IMR-90 (cell line): ENCODE measurements at regions not wholly inside any gene's neighbourhood (a gene's known extent, or its start where the extent isn't known, plus 50 kb on each side); places are given as distances from the start of the nearest gene placed in this dataset.

Experiments
- ATAC-seq: fragments of 200-7000 bp; cut with Tn5 transposase; 2 replicates; pipeline ENCODE4 v1.9.1; 2020; ENCODE audit warnings: low read depth, mild to moderate bottlenecking, moderate library complexity
- BruUV-seq: library from RNA; stranded (reverse); fragments of 400-500 nt; replicated peaks from 2 replicates; lab custom pipeline; 2021; lab: Mats Ljungman, UMichigan
- CTCF ChIA-PET: fragments of 300-600 bp; formaldehyde crosslinking; extraction: SDS; loops from one replicate; lab custom pipeline; 2021; ENCODE audit warnings: antibody characterized with exemption; lab: Yijun Ruan, JAX
- POLR2A ChIA-PET: fragments of 300-600 bp; sonication (Branson Sonifier 250); formaldehyde crosslinking; loops from one replicate; lab custom pipeline; 2022; ENCODE audit warnings: antibody characterized with exemption; ENCODE audit not compliant: unreplicated experiment; lab: Charles Lee
- DNase-seq: peaks from one replicate; pipeline ENCODE4 v3.0.0; 2013
- H2AFZ ChIP-seq: replicated peaks from 2 replicates; pipeline ENCODE3; 2013; ENCODE audit warnings: low read length, mild to moderate bottlenecking; ENCODE audit not compliant: poor library complexity
- H2AK5ac ChIP-seq: 2 replicates; pipeline ENCODE4 v1.6.1; 2013; ENCODE audit warnings: low read depth, low read length, inconsistent platforms
- H2AK9ac ChIP-seq: replicated peaks from 2 replicates; pipeline ENCODE3; 2013; ENCODE audit warnings: mild to moderate bottlenecking, low read depth, low read length, moderate library complexity; ENCODE audit not compliant: poor library complexity
- H2BK120ac ChIP-seq: 2 replicates; pipeline ENCODE4 v1.6.1; 2013; ENCODE audit warnings: low read depth, low read length, inconsistent platforms
- H2BK15ac ChIP-seq: 3 replicates; pipeline ENCODE4 v1.6.1; 2013; ENCODE audit warnings: low read depth, low read length, inconsistent platforms
- H2BK20ac ChIP-seq: 2 replicates; pipeline ENCODE4 v1.6.1; 2013; ENCODE audit warnings: low read depth, mild to moderate bottlenecking, inconsistent platforms, low read length, moderate library complexity
- H2BK5ac ChIP-seq: 2 replicates; pipeline ENCODE4 v1.6.1; 2013; ENCODE audit warnings: mild to moderate bottlenecking, low read depth, low read length, inconsistent platforms; ENCODE audit not compliant: poor library complexity, severe bottlenecking
- H3K14ac ChIP-seq: replicated peaks from 2 replicates; pipeline ENCODE4 v1.6.1; 2013; ENCODE audit warnings: low read depth, low read length, inconsistent platforms
- H3K18ac ChIP-seq: 2 replicates; pipeline ENCODE4 v1.6.1; 2013; ENCODE audit warnings: low read depth, low read length, control low read depth
- H3K23ac ChIP-seq: 2 replicates; pipeline ENCODE4 v1.6.1; 2013; ENCODE audit warnings: low read depth, low read length, inconsistent platforms
- H3K27ac ChIP-seq: 2 replicates; pipeline ENCODE4 v1.5.1; 2013; ENCODE audit warnings: mild to moderate bottlenecking, control low read depth, low read length; ENCODE audit not compliant: insufficient read depth
- H3K27me3 ChIP-seq: 2 replicates; pipeline ENCODE4 v1.6.1; 2013; ENCODE audit warnings: low read length; ENCODE audit not compliant: control insufficient read depth, insufficient read depth
- H3K36me3 ChIP-seq: 2 replicates; pipeline ENCODE4 v1.6.1; 2013; ENCODE audit warnings: low read length, mixed read lengths; ENCODE audit not compliant: control insufficient read depth, insufficient read depth
- H3K4ac ChIP-seq: 2 replicates; pipeline ENCODE4 v1.6.1; 2013; ENCODE audit warnings: low read depth, low read length, inconsistent platforms
- H3K4me1 ChIP-seq: 2 replicates; pipeline ENCODE4 v1.6.1; 2013; ENCODE audit warnings: low read length, mixed read lengths; ENCODE audit not compliant: control insufficient read depth, insufficient read depth
- H3K4me2 ChIP-seq: 2 replicates; pipeline ENCODE4 v1.6.1; 2013; ENCODE audit warnings: low read depth, mild to moderate bottlenecking, control low read depth, low read length, moderate library complexity
- H3K4me3 ChIP-seq: 2 replicates; pipeline ENCODE4 v1.5.1; 2013; ENCODE audit warnings: low read depth, mild to moderate bottlenecking, control low read depth, low read length, moderate library complexity; ENCODE audit not compliant: insufficient read depth
- H3K56ac ChIP-seq: 2 replicates; pipeline ENCODE4 v1.6.1; 2013; ENCODE audit warnings: low read length, inconsistent platforms; ENCODE audit not compliant: insufficient read depth; ENCODE audit errors: extremely low read depth
- H3K79me1 ChIP-seq, 2 experiments: 2 replicates each; pipeline ENCODE4 v1.6.1; 2013; ENCODE audit warnings: low read length in 2 of 2, inconsistent platforms in 1 of 2, low read depth in 1 of 2
- H3K9ac ChIP-seq: 2 replicates; pipeline ENCODE4 v1.6.1; 2013; ENCODE audit warnings: low read depth, low read length, control low read depth
- H3K9me1 ChIP-seq: 2 replicates; pipeline ENCODE4 v1.6.1; 2013; ENCODE audit warnings: low read length, inconsistent platforms; ENCODE audit not compliant: insufficient read depth
- H3K9me3 ChIP-seq: 2 replicates; pipeline ENCODE4 v1.6.1; 2013; ENCODE audit warnings: low read length; ENCODE audit not compliant: control insufficient read depth, insufficient read depth
- H4K20me1 ChIP-seq: 2 replicates; pipeline ENCODE4 v1.6.1; 2013; ENCODE audit warnings: low read length, inconsistent platforms; ENCODE audit not compliant: insufficient read depth
- H4K5ac ChIP-seq: 2 replicates; pipeline ENCODE4 v1.6.1; 2013; ENCODE audit warnings: mild to moderate bottlenecking, low read depth, low read length, control low read depth
- H4K8ac ChIP-seq, 2 experiments: 2 replicates each; pipeline ENCODE4 v1.6.1; 2013; ENCODE audit warnings: low read depth in 2 of 2, low read length in 2 of 2, control low read depth in 1 of 2, inconsistent platforms in 1 of 2
- H4K91ac ChIP-seq: 2 replicates; pipeline ENCODE4 v1.6.1; 2013; ENCODE audit warnings: low read depth, low read length, inconsistent platforms; ENCODE audit not compliant: insufficient read depth
- BHLHE40 ChIP-seq: fragments of 150-350 bp; IDR thresholded peaks from 2 replicates; pipeline ENCODE4 v1.6.1; 2016; ENCODE audit warnings: mild to moderate bottlenecking, low read depth, low read length
- ELK1 ChIP-seq: fragments of 150-350 bp; IDR thresholded peaks from 2 replicates; pipeline ENCODE4 v1.6.1; 2016; ENCODE audit warnings: low read depth, mild to moderate bottlenecking, low read length, moderate library complexity, borderline replicate concordance
- MAFK ChIP-seq: IDR thresholded peaks from 2 replicates; pipeline ENCODE4 v1.6.1; 2012; ENCODE audit warnings: low read depth, low read length, improper control_type of control experiment
- MAZ ChIP-seq: IDR thresholded peaks from 2 replicates; pipeline ENCODE4 v1.6.1; 2012; ENCODE audit warnings: low read depth, mild to moderate bottlenecking, low read length, improper control_type of control experiment, moderate library complexity, borderline replicate concordance
- MXI1 ChIP-seq: IDR thresholded peaks from 2 replicates; pipeline ENCODE4 v1.6.1; 2012; ENCODE audit warnings: low read depth, mild to moderate bottlenecking, low read length, moderate library complexity, borderline replicate concordance
- POLR2A ChIP-seq: IDR thresholded peaks from 2 replicates; pipeline ENCODE4 v1.6.1; 2012; ENCODE audit warnings: mild to moderate bottlenecking, low read depth, low read length
- RFX5 ChIP-seq: IDR thresholded peaks from 2 replicates; pipeline ENCODE4 v1.8.0; 2012; ENCODE audit warnings: low read depth, mild to moderate bottlenecking, low read length, moderate library complexity
- SMC3 ChIP-seq: fragments of 150-350 bp; IDR thresholded peaks from 2 replicates; pipeline ENCODE4 v1.6.1; 2016; ENCODE audit warnings: low read depth, mild to moderate bottlenecking, antibody characterized with exemption, low read length, moderate library complexity
- USF2 ChIP-seq: fragments of 150-350 bp; IDR thresholded peaks from 2 replicates; pipeline ENCODE4 v1.6.1; 2017; ENCODE audit warnings: mild to moderate bottlenecking, antibody characterized with exemption, low read length, low read depth
- WGBS, 2 experiments: methylation state at CpG; one replicate each; pipeline versions ENCODE4 v1.1.5 to v1.1.7; 2013; ENCODE audit warnings: missing lambda C conversion rate in 2 of 2; ENCODE audit not compliant: insufficient read length in 1 of 2; ENCODE audit errors: extremely low coverage in 2 of 2; 5-methylcytosine and 5-hydroxymethylcytosine counted together
- dilution Hi-C: fragments of 300-500 bp; cut with HindIII; formaldehyde crosslinking; loops from one replicate; pipeline ENCODE4 v1.14.3; 2018; ENCODE audit warnings: low sequenced_read_pairs; ENCODE audit not compliant: unreplicated experiment
- in situ Hi-C: fragments of 300-500 bp; cut with MboI; formaldehyde crosslinking; loops from 3 replicates; pipeline ENCODE4 v1.14.3; 2019; ENCODE audit warnings: low sequenced_read_pairs, inconsistent platforms, mixed read lengths
- intact Hi-C: fragments of 100-400 bp; cut with micrococcal nuclease; formaldehyde crosslinking; loops from 2 replicates; pipeline ENCODE4 v1.10.0; 2022
- TF ChIP-seq, protein P1 (sequence below): conservative IDR thresholded peaks from 2 replicates; pipeline ENCODE4 v1.5.1; 2012; ENCODE audit warnings: mild to moderate bottlenecking, low read depth, low read length, improper control_type of control experiment

GRCh38 chr5:56422076-56422762 is 189.1 kb upstream of the ANKRD55 start:
- H3K56ac ChIP-seq: no peak overlapping the region
- H3K4me3 ChIP-seq: no peak overlapping the region
- no peak overlapping the region for H2BK15ac ChIP-seq
- no peaks in the 10 kb centered on the region for H4K20me1 ChIP-seq
- no peak overlapping the region for H3K4me2 ChIP-seq
- TF ChIP-seq POLR2A (no peak), RFX5 (no peak), MXI1 (no peak), ELK1 (no peak), MAFK (no peak), BHLHE40 (no peak), MAZ (no peak), USF2 (no peak), SMC3 (no peak)
- TF ChIP-seq, protein P1, sequence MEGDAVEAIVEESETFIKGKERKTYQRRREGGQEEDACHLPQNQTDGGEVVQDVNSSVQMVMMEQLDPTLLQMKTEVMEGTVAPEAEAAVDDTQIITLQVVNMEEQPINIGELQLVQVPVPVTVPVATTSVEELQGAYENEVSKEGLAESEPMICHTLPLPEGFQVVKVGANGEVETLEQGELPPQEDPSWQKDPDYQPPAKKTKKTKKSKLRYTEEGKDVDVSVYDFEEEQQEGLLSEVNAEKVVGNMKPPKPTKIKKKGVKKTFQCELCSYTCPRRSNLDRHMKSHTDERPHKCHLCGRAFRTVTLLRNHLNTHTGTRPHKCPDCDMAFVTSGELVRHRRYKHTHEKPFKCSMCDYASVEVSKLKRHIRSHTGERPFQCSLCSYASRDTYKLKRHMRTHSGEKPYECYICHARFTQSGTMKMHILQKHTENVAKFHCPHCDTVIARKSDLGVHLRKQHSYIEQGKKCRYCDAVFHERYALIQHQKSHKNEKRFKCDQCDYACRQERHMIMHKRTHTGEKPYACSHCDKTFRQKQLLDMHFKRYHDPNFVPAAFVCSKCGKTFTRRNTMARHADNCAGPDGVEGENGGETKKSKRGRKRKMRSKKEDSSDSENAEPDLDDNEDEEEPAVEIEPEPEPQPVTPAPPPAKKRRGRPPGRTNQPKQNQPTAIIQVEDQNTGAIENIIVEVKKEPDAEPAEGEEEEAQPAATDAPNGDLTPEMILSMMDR: no peak
- no peaks in the 10 kb centered on the region for H3K79me1 ChIP-seq
- H3K4me1 ChIP-seq: no peaks in the 10 kb centered on the region
- no peak overlapping the region for H4K8ac ChIP-seq
- DNase-seq: no peak
- H2AK5ac ChIP-seq: no peak overlapping the region
- H2BK120ac ChIP-seq: no peak overlapping the region
- no peak overlapping the region for H3K27ac ChIP-seq
- no peak overlapping the region for H2BK5ac ChIP-seq
- in situ Hi-C loops (no loop called here), dilution Hi-C loops (no loop called here), intact Hi-C loops (no loop called here)
- H3K14ac ChIP-seq: no peak overlapping the region
- WGBS, 2 experiments: no CpG with 5 or more reads among the region's 5 CpGs
- H3K4ac ChIP-seq: no peak overlapping the region
- no peak overlapping the region for H2AK9ac ChIP-seq
- H2AFZ ChIP-seq: peak overlapping the region; percentile 34
- no peak overlapping the region for H3K23ac ChIP-seq
- no peaks in the 10 kb centered on the region for H3K36me3 ChIP-seq
- BruUV-seq: no TSS peak
- ChIA-PET CTCF (interaction anchor here (0.6 kb wide), 1 partner anchor 34 kb away, joined by 6 read pairs; no protein-coding TSS in a partner anchor), POLR2A (no interaction called here)
- no peaks in the 10 kb centered on the region for H3K9me1 ChIP-seq
- H3K27me3 ChIP-seq: no peaks in the 10 kb centered on the region
- H4K91ac ChIP-seq: no peak overlapping the region
- ATAC-seq: no peak
- no peak overlapping the region for H3K9ac ChIP-seq
- H4K5ac ChIP-seq: no peak overlapping the region
- H3K18ac ChIP-seq: 0 out of 2 replicates have a peak overlapping the region, but pooled peaks have one; percentile 53
- peaks cover 10% of the 10 kb centered on the region; the same call in 1 of the 2 replicates for H3K9me3 ChIP-seq
- peak overlapping the region; percentile 18; the same call in 1 of the 2 replicates for H2BK20ac ChIP-seq
